Thoracic aorta (tissue), 2 donors: ENCODE measurements at regions not wholly inside any gene's neighbourhood (a gene's known extent, or its start where the extent isn't known, plus 50 kb on each side); places are given as distances from the start of the nearest gene placed in this dataset.
"Not testable (repeated sequence)": the region's sequence is repeated elsewhere in the genome, so short reads cannot be mapped to it uniquely, and the experiment has no call there.

Experiments
- ATAC-seq: fragments of 150-250 bp; one replicate; pipeline ENCODE4 v1.8.0; 2017; ENCODE audit warnings: low read depth; ENCODE audit not compliant: insufficient number of reproducible peaks, low FRiP score
- DNase-seq: peaks from one replicate; pipeline ENCODE4 v3.0.0-alpha.2; 2020; ENCODE audit warnings: low spot score
- H3K27ac ChIP-seq, 2 donors: fragments of 200-600 bp; sonication (generic); 1 replicate in 1 of 2; 2 replicates in 1 of 2; pipeline ENCODE4 v1.5.1; 2016; ENCODE audit warnings: mild to moderate bottlenecking in 2 of 2, moderate library complexity in 2 of 2
- H3K27me3 ChIP-seq: fragments of 200-600 bp; sonication (generic); replicated peaks from 2 replicates; pipeline ENCODE4 v1.6.0; 2016; ENCODE audit warnings: mild to moderate bottlenecking; ENCODE audit not compliant: insufficient read depth
- H3K36me3 ChIP-seq: fragments of 200-600 bp; sonication (generic); one replicate; pipeline ENCODE4 v1.5.1; 2016
- H3K4me1 ChIP-seq, 2 donors: fragments of 200-600 bp; sonication (generic); 1 replicate in 1 of 2; 2 replicates in 1 of 2; pipeline versions ENCODE4 v1.5.1 to v1.6.0; 2016; ENCODE audit warnings: low read depth in 2 of 2, mild to moderate bottlenecking in 1 of 2; ENCODE audit not compliant: control insufficient read depth in 1 of 2
- H3K4me3 ChIP-seq: fragments of 200-600 bp; sonication (generic); 2 replicates; pipeline ENCODE4 v1.5.1; 2016; ENCODE audit warnings: mild to moderate bottlenecking
- H3K9me3 ChIP-seq: fragments of 200-600 bp; sonication (generic); 2 replicates; pipeline ENCODE4 v1.5.1; 2016
- TF ChIP-seq, protein P1 (sequence below): fragments of 200-600 bp; sonication (generic); IDR thresholded peaks from one replicate; pipeline ENCODE4 v1.5.1; 2019; ENCODE audit warnings: antibody characterized with exemption

GRCh38 chr4:151853034-151853433 lies 92.2 kb upstream of the GATB start:
- ATAC-seq: no peak
- TF ChIP-seq, protein P1, sequence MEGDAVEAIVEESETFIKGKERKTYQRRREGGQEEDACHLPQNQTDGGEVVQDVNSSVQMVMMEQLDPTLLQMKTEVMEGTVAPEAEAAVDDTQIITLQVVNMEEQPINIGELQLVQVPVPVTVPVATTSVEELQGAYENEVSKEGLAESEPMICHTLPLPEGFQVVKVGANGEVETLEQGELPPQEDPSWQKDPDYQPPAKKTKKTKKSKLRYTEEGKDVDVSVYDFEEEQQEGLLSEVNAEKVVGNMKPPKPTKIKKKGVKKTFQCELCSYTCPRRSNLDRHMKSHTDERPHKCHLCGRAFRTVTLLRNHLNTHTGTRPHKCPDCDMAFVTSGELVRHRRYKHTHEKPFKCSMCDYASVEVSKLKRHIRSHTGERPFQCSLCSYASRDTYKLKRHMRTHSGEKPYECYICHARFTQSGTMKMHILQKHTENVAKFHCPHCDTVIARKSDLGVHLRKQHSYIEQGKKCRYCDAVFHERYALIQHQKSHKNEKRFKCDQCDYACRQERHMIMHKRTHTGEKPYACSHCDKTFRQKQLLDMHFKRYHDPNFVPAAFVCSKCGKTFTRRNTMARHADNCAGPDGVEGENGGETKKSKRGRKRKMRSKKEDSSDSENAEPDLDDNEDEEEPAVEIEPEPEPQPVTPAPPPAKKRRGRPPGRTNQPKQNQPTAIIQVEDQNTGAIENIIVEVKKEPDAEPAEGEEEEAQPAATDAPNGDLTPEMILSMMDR: no peak
- DNase-seq: no peak
- no peak overlapping the region for H3K27ac ChIP-seq
- no peaks in the 10 kb centered on the region for H3K27me3 ChIP-seq
- H3K36me3 ChIP-seq: no peaks in the 10 kb centered on the region
- no peaks in the 10 kb centered on the region for H3K9me3 ChIP-seq
- H3K4me3 ChIP-seq: no peak overlapping the region
- peaks cover 0 to 9% of the 10 kb centered on the region in 2 donors for H3K4me1 ChIP-seq

DNA sequence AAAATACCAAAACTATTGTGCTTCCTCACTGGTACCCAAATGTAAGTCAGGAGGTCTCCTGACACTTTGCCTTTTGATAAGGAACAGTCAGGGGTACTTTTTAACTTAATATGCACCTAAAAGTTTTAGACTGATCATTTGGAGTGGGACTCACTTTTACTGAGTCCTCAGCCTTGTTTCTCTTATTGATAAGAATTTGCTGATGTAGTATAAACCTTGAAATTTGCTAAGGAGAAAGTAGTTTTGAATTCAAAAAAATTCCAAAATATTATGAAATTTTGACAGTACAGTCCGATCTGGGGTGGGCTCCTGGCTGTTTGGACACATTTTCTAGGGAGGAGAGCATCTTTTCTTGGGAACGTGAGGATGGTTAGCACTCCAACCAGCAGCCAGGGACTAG lies 91.4 kb upstream of the GATB start:
- no peak overlapping the region for H3K4me3 ChIP-seq
- TF ChIP-seq, protein P1: no peak
- H3K36me3 ChIP-seq: no peaks in the 10 kb centered on the region
- ATAC-seq (no peak), DNase-seq (no peak)
- no peaks in the 10 kb centered on the region for H3K27me3 ChIP-seq
- no peak overlapping the region for H3K27ac ChIP-seq
- no peaks in the 10 kb centered on the region for H3K9me3 ChIP-seq
- peaks cover 0 to 9% of the 10 kb centered on the region in 2 donors for H3K4me1 ChIP-seq

- Histone ChIP-seq H3K36me3 (no peaks in the 10 kb centered on the region), H3K4me1 (peaks cover 0 to 9% of the 10 kb centered on the region in 2 donors), H3K27ac (peak overlapping the region in 1 of 2 donors; percentile 18), H3K4me3 (no peak overlapping the region), H3K27me3 (no peaks in the 10 kb centered on the region), H3K9me3 (no peaks in the 10 kb centered on the region)
- DNase-seq (no peak), ATAC-seq (no peak)
- TF ChIP-seq, protein P1: no peak
Measured at GRCh38 chr4:151851354-151851753, 90.5 kb upstream of the GATB start.

DNA sequence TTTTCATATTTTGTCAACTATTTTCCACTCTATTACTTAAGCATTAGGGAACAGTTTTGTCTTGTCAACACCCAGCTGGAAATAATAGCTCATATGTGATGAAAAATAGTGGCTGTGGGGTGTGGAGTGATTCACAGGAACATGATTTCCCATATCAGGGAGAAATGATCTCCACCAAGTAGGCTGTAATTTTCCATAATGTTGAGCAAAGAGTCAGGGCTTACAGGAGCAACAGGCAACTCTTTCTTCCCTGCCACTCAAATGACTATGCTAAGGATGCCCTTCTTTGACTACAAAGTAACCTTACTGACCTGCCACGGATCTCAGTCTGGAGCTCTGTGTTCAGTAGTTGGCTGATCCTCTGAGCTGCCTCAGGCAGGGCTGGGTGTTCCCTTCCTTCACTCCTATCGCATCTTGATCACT lies 90.0 kb upstream of the GATB start:
- peak; percentile 51 for ATAC-seq
- DNase-seq: no peak
- Histone ChIP-seq H3K4me1 (peaks cover 0 to 9% of the 10 kb centered on the region in 2 donors), H3K9me3 (no peaks in the 10 kb centered on the region), H3K4me3 (no peak overlapping the region), H3K36me3 (no peaks in the 10 kb centered on the region), H3K27ac (peak overlapping the region in 1 of 2 donors; percentile 18), H3K27me3 (no peaks in the 10 kb centered on the region)
- TF ChIP-seq, protein P1: no peak

DNA sequence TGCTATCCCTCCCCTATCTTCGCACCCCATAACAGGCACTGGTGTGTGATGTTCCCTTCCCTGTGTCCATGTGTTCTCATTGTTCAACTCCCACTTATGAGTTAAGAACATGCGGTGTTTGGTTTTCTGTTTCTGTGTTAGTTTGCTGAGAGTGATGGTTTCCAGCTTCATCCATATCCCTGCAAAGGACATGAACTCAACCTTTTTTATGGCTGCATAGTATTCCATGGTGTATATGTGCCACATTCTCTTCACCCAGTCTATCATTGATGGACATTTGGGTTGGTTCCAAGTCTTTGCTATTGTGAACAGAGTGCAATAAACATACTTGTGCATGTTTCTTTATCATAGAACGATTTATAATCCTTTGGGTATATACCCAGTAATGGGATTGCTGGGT lies 84.7 kb upstream of the GATB start:
- not testable (repeated sequence) for H3K27me3 ChIP-seq, H3K27ac ChIP-seq, H3K9me3 ChIP-seq, ATAC-seq, H3K4me3 ChIP-seq, DNase-seq, H3K4me1 ChIP-seq, H3K36me3 ChIP-seq

DNA sequence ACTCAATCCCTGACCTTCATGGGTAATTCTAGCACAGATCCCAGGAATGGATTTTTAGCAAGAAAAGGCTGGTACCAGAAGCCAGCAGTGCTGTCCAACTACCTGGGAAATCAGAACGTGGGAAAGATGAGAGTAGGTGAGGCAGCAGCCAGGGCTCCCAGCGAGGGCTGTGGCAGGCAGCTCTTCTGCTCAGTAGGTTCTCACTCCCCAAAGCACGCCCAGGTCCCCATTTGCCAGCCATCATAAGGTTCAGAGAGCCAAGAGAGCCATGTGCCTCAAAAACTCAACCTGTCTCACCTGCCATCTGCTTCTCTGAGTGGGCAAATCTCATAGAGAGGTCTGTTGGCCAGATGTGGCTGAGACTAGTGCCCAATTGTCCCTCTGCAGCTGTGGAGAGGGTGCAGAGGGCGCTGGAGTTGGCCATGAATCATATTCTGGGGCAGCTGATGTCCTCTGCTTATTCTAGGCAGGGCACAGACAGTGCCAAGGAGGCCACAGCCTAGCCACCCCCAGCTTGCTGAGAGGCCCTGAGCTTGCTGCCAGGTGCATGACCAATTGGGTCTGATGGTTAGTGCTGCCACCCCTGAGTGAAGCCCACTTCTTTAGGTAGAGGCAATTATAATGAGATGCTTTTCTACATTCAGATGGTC lies 81.7 kb upstream of the GATB start:
- Histone ChIP-seq H3K4me1 (no peaks in the 10 kb centered on the region), H3K36me3 (no peaks in the 10 kb centered on the region), H3K27ac (no peak overlapping the region), H3K9me3 (no peaks in the 10 kb centered on the region), H3K4me3 (no peak overlapping the region), H3K27me3 (no peaks in the 10 kb centered on the region)
- TF ChIP-seq, protein P1: no peak
- DNase-seq (no peak), ATAC-seq (no peak)
